H1 (cell line): ENCODE measurements at regions not wholly inside any gene's neighbourhood (a gene's known extent, or its start where the extent isn't known, plus 50 kb on each side); places are given as distances from the start of the nearest gene placed in this dataset.

ENCODE experiments used
- CTCF ChIA-PET: fragments of 300-600 bp; sonication (Branson Sonifier 250); formaldehyde crosslinking; loops from one replicate; lab custom pipeline; 2021; ENCODE audit not compliant: partially characterized antibody; lab: Charles Lee
- POLR2A ChIA-PET: fragments of 300-600 bp; sonication (Branson Sonifier 250); formaldehyde crosslinking; loops from one replicate; lab custom pipeline; 2021; ENCODE audit warnings: inconsistent platforms; ENCODE audit not compliant: partially characterized antibody; lab: Charles Lee
- DNase-seq, 2 experiments: peaks; one replicate each; pipeline versions ENCODE4 v3.0.0 to v3.0.0-alpha.2; 2010 to 2022; ENCODE audit warnings: low spot score in 2 of 2, low read depth in 1 of 2, mixed read lengths in 1 of 2
- FAIRE-seq: peaks from 2 replicates; lab custom pipeline; 2011; peaks lifted over from hg19 to GRCh38; lab: Jason Lieb, UNC
- H2AFZ ChIP-seq: 2 replicates; pipeline ENCODE4 v1.8.1; 2012; ENCODE audit warnings: low read length, inconsistent platforms
- H2AK5ac ChIP-seq: 2 replicates; pipeline ENCODE4 v1.6.1; 2013; ENCODE audit warnings: low read depth, low read length
- H2BK120ac ChIP-seq: replicated peaks from 2 replicates; pipeline ENCODE3; 2013; ENCODE audit warnings: low read depth, low read length, inconsistent platforms
- H2BK12ac ChIP-seq: 2 replicates; pipeline ENCODE4 v1.6.1; 2013; ENCODE audit warnings: low read depth, low read length
- H2BK15ac ChIP-seq: 2 replicates; pipeline ENCODE4 v1.6.1; 2013; ENCODE audit warnings: low read length
- H2BK20ac ChIP-seq: 2 replicates; pipeline ENCODE4 v1.6.1; 2013; ENCODE audit warnings: low read length
- H2BK5ac ChIP-seq: 2 replicates; pipeline ENCODE4 v1.6.1; 2013; ENCODE audit warnings: low read depth, low read length
- H3K14ac ChIP-seq: 2 replicates; pipeline ENCODE4 v1.6.1; 2013; ENCODE audit warnings: inconsistent platforms; ENCODE audit not compliant: insufficient read length
- H3K18ac ChIP-seq: 2 replicates; pipeline ENCODE4 v1.6.1; 2013; ENCODE audit warnings: low read length; ENCODE audit errors: extremely low read depth
- H3K23ac ChIP-seq: 2 replicates; pipeline ENCODE4 v1.6.1; 2013; ENCODE audit warnings: inconsistent platforms; ENCODE audit not compliant: insufficient read length
- H3K23me2 ChIP-seq: 2 replicates; pipeline ENCODE4 v1.6.1; 2013; ENCODE audit warnings: low read depth, low read length
- H3K27ac ChIP-seq: 2 replicates; pipeline ENCODE4 v1.6.1; 2011; ENCODE audit warnings: low read depth, low read length, inconsistent platforms
- H3K27me3 ChIP-seq, 4 experiments: replicated peaks in 1 of 4; 1 replicate in 1 of 4; 2 replicates in 3 of 4; pipeline versions ENCODE4 v1.6.1 to v1.8.1; 2011 to 2013; ENCODE audit warnings: low read length in 3 of 4, mild to moderate bottlenecking in 3 of 4, inconsistent platforms in 2 of 4, mixed read lengths in 2 of 4, moderate library complexity in 1 of 4; ENCODE audit not compliant: control insufficient read depth in 3 of 4, insufficient read depth in 3 of 4; ENCODE audit errors: extremely low read depth in 1 of 4
- H3K36me3 ChIP-seq, 4 experiments: 2 replicates each; pipeline versions ENCODE4 v1.6.1 to v1.8.1; 2011 to 2013; ENCODE audit warnings: mild to moderate bottlenecking in 4 of 4, low read length in 3 of 4, moderate library complexity in 2 of 4, control low read depth in 1 of 4, inconsistent platforms in 1 of 4; ENCODE audit not compliant: insufficient read depth in 4 of 4, control insufficient read depth in 2 of 4
- H3K4ac ChIP-seq: replicated peaks from 2 replicates; pipeline ENCODE3; 2013; ENCODE audit warnings: low read length, low read depth, mixed read lengths, inconsistent platforms; ENCODE audit not compliant: insufficient read length
- H3K4me1 ChIP-seq, 4 experiments: replicated peaks in 1 of 4; 1 replicate in 1 of 4; 2 replicates in 3 of 4; pipeline versions ENCODE4 v1.6.1 to v1.8.1; 2011 to 2013; ENCODE audit warnings: low read length in 3 of 4, inconsistent platforms in 2 of 4, mixed read lengths in 1 of 4; ENCODE audit not compliant: insufficient read depth in 4 of 4, control insufficient read depth in 3 of 4
- H3K4me2 ChIP-seq, 2 experiments: 2 replicates each; pipeline versions ENCODE4 v1.6.1 to v1.8.1; 2011 to 2013; ENCODE audit warnings: low read depth in 2 of 2, low read length in 2 of 2, control low read depth in 1 of 2, inconsistent platforms in 1 of 2, mild to moderate bottlenecking in 1 of 2; ENCODE audit not compliant: insufficient read depth in 1 of 2
- H3K4me3 ChIP-seq, 4 experiments: fragments of 200-600, 300-600 bp in 1 of 4; sonication (generic), shearing (Covaris generic), sonication (Bioruptor Twin) in 1 of 4; 2 replicates each; pipeline versions ENCODE4 v1.5.1 to v1.8.1; 2011 to 2016; ENCODE audit warnings: low read length in 4 of 4, low read depth in 3 of 4, control low read depth in 2 of 4, inconsistent platforms in 2 of 4, mild to moderate bottlenecking in 2 of 4, mixed read lengths in 1 of 4, moderate library complexity in 1 of 4; ENCODE audit not compliant: insufficient read depth in 2 of 4; ENCODE audit errors: extremely low read depth in 1 of 4
- H3K56ac ChIP-seq: replicated peaks from 2 replicates; pipeline ENCODE3; 2013; ENCODE audit warnings: low read depth, mild to moderate bottlenecking, mixed read lengths, low read length, inconsistent platforms; ENCODE audit not compliant: insufficient read length
- H3K79me1 ChIP-seq: 2 replicates; pipeline ENCODE4 v1.6.1; 2013; ENCODE audit warnings: low read depth, low read length, control low read depth
- H3K79me2 ChIP-seq, 2 experiments: 2 replicates each; pipeline versions ENCODE4 v1.6.1 to v1.8.1; 2012 to 2013; ENCODE audit warnings: low read length in 2 of 2, mild to moderate bottlenecking in 2 of 2, inconsistent platforms in 1 of 2; ENCODE audit not compliant: insufficient read depth in 2 of 2, control insufficient read depth in 1 of 2
- H3K9ac ChIP-seq, 4 experiments: replicated peaks in 1 of 4; 1 replicate in 1 of 4; 2 replicates in 3 of 4; pipeline versions ENCODE4 v1.6.1 to v1.8.1; 2011 to 2013; ENCODE audit warnings: low read depth in 3 of 4, low read length in 3 of 4, control low read depth in 2 of 4, mild to moderate bottlenecking in 2 of 4, moderate library complexity in 2 of 4, inconsistent platforms in 1 of 4; ENCODE audit errors: extremely low read depth in 1 of 4
- H3K9me3 ChIP-seq, 2 experiments: 2 replicates each; pipeline versions ENCODE4 v1.6.1 to v1.8.1; 2012 to 2013; ENCODE audit warnings: mild to moderate bottlenecking in 2 of 2, moderate library complexity in 2 of 2, control low read depth in 1 of 2, inconsistent platforms in 1 of 2, low read depth in 1 of 2, low read length in 1 of 2, mixed read lengths in 1 of 2; ENCODE audit not compliant: insufficient read depth in 2 of 2
- H4K20me1 ChIP-seq, 2 experiments: replicated peaks in 1 of 2; 2 replicates each; pipeline versions ENCODE3 to v1.8.1; 2011 to 2013; ENCODE audit warnings: inconsistent platforms in 2 of 2, low read length in 2 of 2, mild to moderate bottlenecking in 1 of 2; ENCODE audit not compliant: insufficient read depth in 2 of 2, control insufficient read depth in 1 of 2
- H4K5ac ChIP-seq: 2 replicates; pipeline ENCODE4 v1.6.1; 2013; ENCODE audit warnings: low read length, low read depth, mixed read lengths, inconsistent platforms; ENCODE audit not compliant: insufficient read length
- H4K8ac ChIP-seq: 2 replicates; pipeline ENCODE4 v1.8.0; 2013; ENCODE audit warnings: mild to moderate bottlenecking, moderate library complexity, low read length, inconsistent platforms; ENCODE audit not compliant: insufficient read depth; ENCODE audit errors: extremely low read depth
- H4K91ac ChIP-seq: replicated peaks from 2 replicates; pipeline ENCODE3; 2013; ENCODE audit warnings: low read length, mixed read lengths, inconsistent platforms; ENCODE audit not compliant: insufficient read length
- KDM5A ChIP-seq: fragments of 200-600 bp; IDR thresholded peaks from 2 replicates; pipeline ENCODE4 v1.7.1; 2012; ENCODE audit warnings: mild to moderate bottlenecking, low read length, inconsistent platforms, mixed read lengths
- NANOG ChIP-seq: IDR thresholded peaks from 2 replicates; pipeline ENCODE4 v1.6.1; 2011; ENCODE audit warnings: low read length, low read depth, mild to moderate bottlenecking, inconsistent platforms; ENCODE audit not compliant: insufficient read depth, poor library complexity, severe bottlenecking
- RNF2 ChIP-seq: fragments of 200-900, 300-1000 bp; sonication (generic); IDR thresholded peaks from 2 replicates; pipeline ENCODE4 v1.7.1; 2016; ENCODE audit warnings: borderline replicate concordance, low read depth, mild to moderate bottlenecking, antibody characterized with exemption, low read length; ENCODE audit not compliant: poor library complexity, severe bottlenecking; ENCODE audit errors: missing control alignments
- WGBS, 2 experiments: shearing (Covaris generic) in 1 of 2; methylation state at CpG; one replicate each; pipeline versions ENCODE4 v1.1.6 to v1.1.7; 2013 to 2015; ENCODE audit warnings: low lambda C conversion rate in 2 of 2, mixed read lengths in 2 of 2, inconsistent platforms in 1 of 2, low coverage in 1 of 2, missing lambda C conversion rate in 1 of 2; ENCODE audit not compliant: insufficient replicate concordance in 2 of 2, insufficient coverage in 1 of 2, insufficient read length in 1 of 2; ENCODE audit errors: extremely low coverage in 1 of 2, missing lambda C conversion rate in 1 of 2; 5-methylcytosine and 5-hydroxymethylcytosine counted together

- Histone ChIP-seq H3K4ac (no peak overlapping the region), H3K36me3 (no peaks in the 10 kb centered on the region), H2BK12ac (no peak overlapping the region), H3K9ac (no peak overlapping the region), H3K4me2 (no peak overlapping the region), H3K56ac (no peak overlapping the region), H3K27ac (no peak overlapping the region), H3K14ac (no peak overlapping the region), H2AK5ac (no peak overlapping the region), H3K27me3 (no peaks in the 10 kb centered on the region), H2AFZ (no peak overlapping the region), H2BK20ac (no peak overlapping the region), H3K9me3 (no peaks in the 10 kb centered on the region), H2BK120ac (no peak overlapping the region), H4K8ac (no peak overlapping the region), H3K4me3 (no peak overlapping the region), H4K91ac (no peak overlapping the region), H3K18ac (no peak overlapping the region), H4K5ac (no peak overlapping the region), H3K23me2 (no peaks in the 10 kb centered on the region; the same call in 1 of the 2 replicates), H2BK15ac (no peak overlapping the region), H3K4me1 (peaks cover 0 to 4% (median 1%) of the 10 kb centered on the region in 4 experiments; a peak in 4 of 7 replicates), H2BK5ac (no peak overlapping the region), H4K20me1 (no peaks in the 10 kb centered on the region), H3K79me1 (no peaks in the 10 kb centered on the region), H3K79me2 (no peaks in the 10 kb centered on the region), H3K23ac (no peak overlapping the region)
- CTCF ChIA-PET: no interaction called here
- 86% methylated on average over 6 of the region's 6 CpGs; no CpG with 5 or more reads in 1 of the 2 experiments for WGBS, 2 experiments
- DNase-seq (no peak), FAIRE-seq (no peak)
- POLR2A ChIA-PET: no interaction called here
- TF ChIP-seq RNF2: no peak
- TF ChIP-seq KDM5A: no peak
- TF ChIP-seq NANOG: no peak
These were observed 291.2 kb downstream of the NPIPA8 start for GRCh38 chr16:18045356-18045755.
